ENCODE measurements at regions not wholly inside any gene's neighbourhood (a gene's known extent, or its start where the extent isn't known, plus 50 kb on each side); places are given as distances from the start of the nearest gene placed in this dataset.

DNA sequence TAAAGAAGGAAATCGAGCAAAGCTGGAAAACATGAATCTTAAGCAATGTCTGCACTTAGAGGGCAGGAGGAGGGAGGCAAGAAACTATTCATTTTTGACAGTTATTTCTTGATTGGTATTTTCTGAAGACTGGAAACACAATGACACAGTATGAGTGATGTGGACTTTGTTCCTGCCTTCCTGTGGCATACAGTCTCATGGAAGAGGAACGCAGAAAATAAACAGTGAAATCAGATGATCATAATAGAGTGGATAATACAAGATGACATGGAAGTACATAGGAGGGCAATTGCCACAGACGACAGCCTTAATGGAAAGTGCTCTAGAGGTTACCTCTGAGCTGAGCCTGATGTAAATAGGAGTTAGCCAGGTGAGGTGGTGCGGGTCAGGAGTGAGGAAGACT lies 140.4 kb upstream of the MAX start (continued):
- TF ChIP-seq PAWR (CRISPR knock-in tag; IDR thresholded peaks at IDR 0.05; ENCODE audit: borderline replicate concordance) (no peak), FOXA3 (CRISPR knock-in tag; IDR thresholded peaks at IDR 0.05) (peak; percentile 95), RFX5 (IDR thresholded peaks at IDR 0.05; ENCODE audit: low read depth, low read length) (no peak), POGZ (CRISPR knock-in tag; IDR thresholded peaks at IDR 0.05) (peak; percentile 36; the same call in 1 of the 2 replicates), ZNF614 (CRISPR knock-in tag; IDR thresholded peaks at IDR 0.05; ENCODE audit: borderline replicate concordance) (peak; percentile 39; the same call in 1 of the 2 replicates), JUND (CRISPR knock-in tag; IDR thresholded peaks at IDR 0.05) (peak; percentile 80), TBX2 (CRISPR knock-in tag; IDR thresholded peaks at IDR 0.05; ENCODE audit: borderline replicate concordance) (peak; percentile 41; the same call in 1 of the 2 replicates), FOXJ3 (CRISPR knock-in tag; IDR thresholded peaks at IDR 0.05; ENCODE audit: borderline replicate concordance) (0 out of 2 replicates have a peak, but pooled peaks have one; percentile 32), PRMT3 (CRISPR knock-in tag; IDR thresholded peaks at IDR 0.05; ENCODE audit: borderline replicate concordance, low read depth) (no peak), SMARCE1 (IDR thresholded peaks at IDR 0.05; ENCODE audit: borderline replicate concordance) (0 out of 2 replicates have a peak, but pooled peaks have one; percentile 43), NAIF1 (CRISPR knock-in tag; IDR thresholded peaks at IDR 0.05; ENCODE audit: borderline replicate concordance) (no peak), JUN (CRISPR knock-in tag; IDR thresholded peaks at IDR 0.05) (peak; percentile 89), MXI1 (IDR thresholded peaks at IDR 0.05; ENCODE audit: borderline replicate concordance, low read depth, low read length) (no peak), CCDC6 (CRISPR knock-in tag; IDR thresholded peaks at IDR 0.05) (no peak), TBL1XR1 (IDR thresholded peaks at IDR 0.05; ENCODE audit: borderline replicate concordance, low read length, partially characterized antibody) (peak; percentile 54)
- TF ChIP-seq, protein P1, sequence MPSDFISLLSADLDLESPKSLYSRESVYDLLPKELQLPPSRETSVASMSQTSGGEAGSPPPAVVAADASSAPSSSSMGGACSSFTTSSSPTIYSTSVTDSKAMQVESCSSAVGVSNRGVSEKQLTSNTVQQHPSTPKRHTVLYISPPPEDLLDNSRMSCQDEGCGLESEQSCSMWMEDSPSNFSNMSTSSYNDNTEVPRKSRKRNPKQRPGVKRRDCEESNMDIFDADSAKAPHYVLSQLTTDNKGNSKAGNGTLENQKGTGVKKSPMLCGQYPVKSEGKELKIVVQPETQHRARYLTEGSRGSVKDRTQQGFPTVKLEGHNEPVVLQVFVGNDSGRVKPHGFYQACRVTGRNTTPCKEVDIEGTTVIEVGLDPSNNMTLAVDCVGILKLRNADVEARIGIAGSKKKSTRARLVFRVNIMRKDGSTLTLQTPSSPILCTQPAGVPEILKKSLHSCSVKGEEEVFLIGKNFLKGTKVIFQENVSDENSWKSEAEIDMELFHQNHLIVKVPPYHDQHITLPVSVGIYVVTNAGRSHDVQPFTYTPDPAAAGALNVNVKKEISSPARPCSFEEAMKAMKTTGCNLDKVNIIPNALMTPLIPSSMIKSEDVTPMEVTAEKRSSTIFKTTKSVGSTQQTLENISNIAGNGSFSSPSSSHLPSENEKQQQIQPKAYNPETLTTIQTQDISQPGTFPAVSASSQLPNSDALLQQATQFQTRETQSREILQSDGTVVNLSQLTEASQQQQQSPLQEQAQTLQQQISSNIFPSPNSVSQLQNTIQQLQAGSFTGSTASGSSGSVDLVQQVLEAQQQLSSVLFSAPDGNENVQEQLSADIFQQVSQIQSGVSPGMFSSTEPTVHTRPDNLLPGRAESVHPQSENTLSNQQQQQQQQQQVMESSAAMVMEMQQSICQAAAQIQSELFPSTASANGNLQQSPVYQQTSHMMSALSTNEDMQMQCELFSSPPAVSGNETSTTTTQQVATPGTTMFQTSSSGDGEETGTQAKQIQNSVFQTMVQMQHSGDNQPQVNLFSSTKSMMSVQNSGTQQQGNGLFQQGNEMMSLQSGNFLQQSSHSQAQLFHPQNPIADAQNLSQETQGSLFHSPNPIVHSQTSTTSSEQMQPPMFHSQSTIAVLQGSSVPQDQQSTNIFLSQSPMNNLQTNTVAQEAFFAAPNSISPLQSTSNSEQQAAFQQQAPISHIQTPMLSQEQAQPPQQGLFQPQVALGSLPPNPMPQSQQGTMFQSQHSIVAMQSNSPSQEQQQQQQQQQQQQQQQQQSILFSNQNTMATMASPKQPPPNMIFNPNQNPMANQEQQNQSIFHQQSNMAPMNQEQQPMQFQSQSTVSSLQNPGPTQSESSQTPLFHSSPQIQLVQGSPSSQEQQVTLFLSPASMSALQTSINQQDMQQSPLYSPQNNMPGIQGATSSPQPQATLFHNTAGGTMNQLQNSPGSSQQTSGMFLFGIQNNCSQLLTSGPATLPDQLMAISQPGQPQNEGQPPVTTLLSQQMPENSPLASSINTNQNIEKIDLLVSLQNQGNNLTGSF (CRISPR knock-in tag; IDR thresholded peaks at IDR 0.05) = no peak
- TF ChIP-seq, protein P2, sequence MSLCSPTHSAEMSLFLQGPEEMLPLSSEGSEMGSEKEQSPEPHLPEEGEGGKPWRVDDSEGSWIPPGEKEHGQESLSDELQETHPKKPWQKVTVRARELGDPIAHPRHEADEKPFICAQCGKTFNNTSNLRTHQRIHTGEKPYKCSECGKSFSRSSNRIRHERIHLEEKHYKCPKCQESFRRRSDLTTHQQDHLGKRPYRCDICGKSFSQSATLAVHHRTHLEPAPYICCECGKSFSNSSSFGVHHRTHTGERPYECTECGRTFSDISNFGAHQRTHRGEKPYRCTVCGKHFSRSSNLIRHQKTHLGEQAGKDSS (CRISPR knock-in tag; IDR thresholded peaks at IDR 0.05; ENCODE audit: borderline replicate concordance, low read depth) = no peak
- TF ChIP-seq, protein P3, sequence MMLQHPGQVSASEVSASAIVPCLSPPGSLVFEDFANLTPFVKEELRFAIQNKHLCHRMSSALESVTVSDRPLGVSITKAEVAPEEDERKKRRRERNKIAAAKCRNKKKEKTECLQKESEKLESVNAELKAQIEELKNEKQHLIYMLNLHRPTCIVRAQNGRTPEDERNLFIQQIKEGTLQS (CRISPR knock-in tag; IDR thresholded peaks at IDR 0.05) = peak; percentile 78; the same call in 1 of the 2 replicates
- TF ChIP-seq, protein P4, sequence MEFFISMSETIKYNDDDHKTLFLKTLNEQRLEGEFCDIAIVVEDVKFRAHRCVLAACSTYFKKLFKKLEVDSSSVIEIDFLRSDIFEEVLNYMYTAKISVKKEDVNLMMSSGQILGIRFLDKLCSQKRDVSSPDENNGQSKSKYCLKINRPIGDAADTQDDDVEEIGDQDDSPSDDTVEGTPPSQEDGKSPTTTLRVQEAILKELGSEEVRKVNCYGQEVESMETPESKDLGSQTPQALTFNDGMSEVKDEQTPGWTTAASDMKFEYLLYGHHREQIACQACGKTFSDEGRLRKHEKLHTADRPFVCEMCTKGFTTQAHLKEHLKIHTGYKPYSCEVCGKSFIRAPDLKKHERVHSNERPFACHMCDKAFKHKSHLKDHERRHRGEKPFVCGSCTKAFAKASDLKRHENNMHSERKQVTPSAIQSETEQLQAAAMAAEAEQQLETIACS (CRISPR knock-in tag; IDR thresholded peaks at IDR 0.05) = no peak
- TF ChIP-seq, protein P5, sequence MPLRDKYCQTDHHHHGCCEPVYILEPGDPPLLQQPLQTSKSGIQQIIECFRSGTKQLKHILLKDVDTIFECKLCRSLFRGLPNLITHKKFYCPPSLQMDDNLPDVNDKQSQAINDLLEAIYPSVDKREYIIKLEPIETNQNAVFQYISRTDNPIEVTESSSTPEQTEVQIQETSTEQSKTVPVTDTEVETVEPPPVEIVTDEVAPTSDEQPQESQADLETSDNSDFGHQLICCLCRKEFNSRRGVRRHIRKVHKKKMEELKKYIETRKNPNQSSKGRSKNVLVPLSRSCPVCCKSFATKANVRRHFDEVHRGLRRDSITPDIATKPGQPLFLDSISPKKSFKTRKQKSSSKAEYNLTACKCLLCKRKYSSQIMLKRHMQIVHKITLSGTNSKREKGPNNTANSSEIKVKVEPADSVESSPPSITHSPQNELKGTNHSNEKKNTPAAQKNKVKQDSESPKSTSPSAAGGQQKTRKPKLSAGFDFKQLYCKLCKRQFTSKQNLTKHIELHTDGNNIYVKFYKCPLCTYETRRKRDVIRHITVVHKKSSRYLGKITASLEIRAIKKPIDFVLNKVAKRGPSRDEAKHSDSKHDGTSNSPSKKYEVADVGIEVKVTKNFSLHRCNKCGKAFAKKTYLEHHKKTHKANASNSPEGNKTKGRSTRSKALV (CRISPR knock-in tag; IDR thresholded peaks at IDR 0.05) = no peak
